K562 (cell line): ENCODE measurements at regions not wholly inside any gene's neighbourhood (a gene's known extent, or its start where the extent isn't known, plus 50 kb on each side); places are given as distances from the start of the nearest gene placed in this dataset.
A peak's percentile ranks its signal among the peaks of the same experiment; 100 is the strongest.

ENCODE experiments used
- CEBPZ ChIP-seq: fragments of 150-350 bp; IDR thresholded peaks from 2 replicates; pipeline ENCODE4 v1.6.1; 2014; ENCODE audit warnings: low read depth, mild to moderate bottlenecking, low read length, borderline replicate concordance
- CREB1 ChIP-seq, 2 experiments: sonication (generic) in 1 of 2; formaldehyde crosslinking in 1 of 2; IDR thresholded peaks; 2 replicates each; pipeline versions ENCODE4 v1.6.1 to v1.8.0; 2012 to 2022; ENCODE audit warnings: inconsistent platforms in 1 of 2, mild to moderate bottlenecking in 1 of 2, missing genetic modification reagents in 1 of 2, moderate library complexity in 1 of 2
- DEAF1 ChIP-seq: fragments of 450-650 bp; formaldehyde crosslinking; IDR thresholded peaks from 2 replicates; pipeline ENCODE4 v1.4.0; 2020; ENCODE audit warnings: mild to moderate bottlenecking, moderate library complexity
- FOXJ2 ChIP-seq: fragments of 200-800 bp; sonication (Bioruptor generic); IDR thresholded peaks from 2 replicates; pipeline ENCODE4 v1.6.1; 2016; ENCODE audit warnings: missing genetic modification characterization, missing compliant biosample characterization
- HNRNPL ChIP-seq: fragments of 200-400 bp; formaldehyde crosslinking; IDR thresholded peaks from 2 replicates; pipeline ENCODE4 v1.6.1; 2017; ENCODE audit warnings: low read depth, mild to moderate bottlenecking, low read length
- HOMEZ ChIP-seq: fragments of 250-450 bp; sonication (Bioruptor Pico); IDR thresholded peaks from 2 replicates; pipeline ENCODE4 v1.4.0; 2020; ENCODE audit warnings: mild to moderate bottlenecking, moderate library complexity
- JUN ChIP-seq, 2 experiments: sonication (generic) in 1 of 2; formaldehyde crosslinking in 1 of 2; IDR thresholded peaks; 2 replicates each; pipeline versions ENCODE4 v1.6.1 to v1.8.0; 2012 to 2022; ENCODE audit warnings: borderline replicate concordance in 2 of 2, mild to moderate bottlenecking in 2 of 2, improper control_type of control experiment in 1 of 2, low read depth in 1 of 2, low read length in 1 of 2, missing genetic modification reagents in 1 of 2
- MYBL2 ChIP-seq, 2 experiments: fragments of 450-650 bp in 1 of 2; sonication (generic) in 1 of 2; formaldehyde crosslinking in 1 of 2; IDR thresholded peaks; 2 replicates each; pipeline versions ENCODE4 v1.6.1 to v1.8.1; 2017 to 2022; ENCODE audit warnings: borderline replicate concordance in 1 of 2, inconsistent platforms in 1 of 2, low read depth in 1 of 2, mild to moderate bottlenecking in 1 of 2, missing genetic modification reagents in 1 of 2, moderate library complexity in 1 of 2
- NCOR1 ChIP-seq: fragments of 450-650 bp; IDR thresholded peaks from 2 replicates; pipeline ENCODE4 v1.6.1; 2016; ENCODE audit warnings: mild to moderate bottlenecking, moderate library complexity
- NFE2L1 ChIP-seq: fragments of 450-650 bp; IDR thresholded peaks from 2 replicates; pipeline ENCODE4 v1.6.1; 2016; ENCODE audit warnings: missing genetic modification characterization, low read depth, mild to moderate bottlenecking, missing compliant biosample characterization, moderate library complexity, borderline replicate concordance
- POLR2B ChIP-seq: fragments of 450-650 bp; IDR thresholded peaks from 2 replicates; pipeline ENCODE4 v1.6.1; 2018; ENCODE audit warnings: low read depth; ENCODE audit not compliant: partially characterized antibody
- RFX5 ChIP-seq: IDR thresholded peaks from 2 replicates; pipeline ENCODE4 v1.6.1; 2011; ENCODE audit warnings: low read depth, mild to moderate bottlenecking, improper control_type of control experiment, low read length
- SNRNP70 ChIP-seq: fragments of 200-400 bp; formaldehyde crosslinking; optimal IDR thresholded peaks from 2 replicates; pipeline ENCODE3; 2017; ENCODE audit warnings: low read depth, low read length
- THRAP3 ChIP-seq: fragments of 450-650 bp; IDR thresholded peaks from 2 replicates; pipeline ENCODE4 v1.6.1; 2016; ENCODE audit warnings: mild to moderate bottlenecking, inconsistent platforms, borderline replicate concordance
- ZNF212 ChIP-seq: fragments of 450-650 bp; formaldehyde crosslinking; IDR thresholded peaks from 2 replicates; pipeline ENCODE4 v1.4.0; 2020; ENCODE audit warnings: mild to moderate bottlenecking
- ZNF280B ChIP-seq: fragments of 250-450 bp; sonication (Bioruptor Pico); IDR thresholded peaks from 2 replicates; pipeline ENCODE4 v1.5.1; 2021; ENCODE audit warnings: mild to moderate bottlenecking
- ZNF444 ChIP-seq: fragments of 250-450 bp; sonication (Bioruptor Pico); IDR thresholded peaks from 2 replicates; pipeline ENCODE4 v1.4.0; 2020; ENCODE audit warnings: mild to moderate bottlenecking, moderate library complexity
- ZNF717 ChIP-seq: fragments of 250-450 bp; sonication (Bioruptor Pico); IDR thresholded peaks from 2 replicates; pipeline ENCODE4 v1.5.0; 2021
- ZNF77 ChIP-seq: fragments of 250-450 bp; sonication (Bioruptor Pico); IDR thresholded peaks from 2 replicates; pipeline ENCODE4 v1.5.0; 2020

DNA sequence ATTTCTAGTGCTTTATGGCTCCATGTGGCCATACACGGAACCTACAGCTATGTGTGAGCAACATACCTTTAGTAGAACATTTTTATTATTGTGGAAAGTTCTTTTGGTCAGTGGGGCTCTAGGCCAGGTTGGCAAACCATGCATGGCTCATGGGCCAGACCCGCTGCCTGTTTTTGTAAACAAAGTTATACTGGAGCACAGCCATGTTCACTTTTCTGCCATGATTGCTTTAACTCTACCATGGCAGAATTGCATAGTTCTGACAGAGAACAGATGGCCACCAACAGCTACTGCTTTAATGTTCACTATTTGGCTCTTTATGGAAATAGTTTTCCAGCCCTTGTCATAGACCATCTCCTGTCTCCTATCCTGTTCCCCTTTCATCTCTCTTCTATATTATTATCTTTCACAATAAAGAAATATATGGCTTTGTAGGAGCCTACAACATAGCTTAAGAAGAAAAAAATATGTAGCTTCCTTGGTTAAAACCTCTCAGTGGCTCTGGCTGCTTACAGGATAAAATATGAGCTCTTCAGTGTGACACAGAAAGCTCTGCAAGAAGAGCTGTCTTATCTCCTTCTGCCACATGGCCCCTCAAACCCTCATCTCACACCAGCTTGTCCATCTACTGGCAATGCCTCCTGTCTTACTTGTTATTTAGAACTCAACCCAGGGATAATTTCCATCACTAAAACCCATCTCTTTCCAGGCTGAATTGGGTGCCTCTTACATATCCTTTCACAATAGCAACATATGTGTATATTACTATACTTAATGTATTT is 54.6 kb upstream of the RWDD3 start (continued):
- TF ChIP-seq ZNF280B (CRISPR knock-in tag) (no peak), CREB1 (IDR thresholded peaks at IDR 0.05) (no peak), CREB1 (CRISPR knock-in tag; IDR thresholded peaks at IDR 0.05) (no peak), CEBPZ (no peak), MYBL2 (IDR thresholded peaks at IDR 0.05; ENCODE audit: low read depth) (no peak), MYBL2 (CRISPR knock-in tag; IDR thresholded peaks at IDR 0.05; ENCODE audit: borderline replicate concordance) (no peak), ZNF444 (CRISPR knock-in tag) (no peak), HOMEZ (no peak), THRAP3 (no peak), NCOR1 (peak; percentile 91), POLR2B (no peak), RFX5 (no peak), ZNF717 (CRISPR knock-in tag) (no peak), FOXJ2 (tag) (no peak), JUN (IDR thresholded peaks at IDR 0.05; ENCODE audit: borderline replicate concordance, low read depth, low read length) (peak; percentile 43; the same call in 1 of the 2 replicates), JUN (CRISPR knock-in tag; IDR thresholded peaks at IDR 0.05; ENCODE audit: borderline replicate concordance) (no peak), HNRNPL (no peak), DEAF1 (no peak), ZNF212 (CRISPR knock-in tag) (no peak), SNRNP70 (no peak), NFE2L1 (no peak), ZNF77 (no peak)
